GM23338 (cell line): ENCODE measurements at regions not wholly inside any gene's neighbourhood (a gene's known extent, or its start where the extent isn't known, plus 50 kb on each side); places are given as distances from the start of the nearest gene placed in this dataset.

ENCODE experiments used
- ATAC-seq: fragments of 200-7000 bp; cut with Tn5 transposase; 3 replicates; pipeline ENCODE4 v1.9.1; 2020
- DNase-seq: peaks from one replicate; pipeline ENCODE4 v3.0.0-alpha.2; 2015; ENCODE audit warnings: low spot score
- H2AFZ ChIP-seq: fragments of 200-600 bp; sonication (generic); 2 replicates; pipeline ENCODE4 v1.8.0; 2016; ENCODE audit warnings: antibody characterized with exemption, mild to moderate bottlenecking, moderate library complexity
- H3F3A ChIP-seq: fragments of 200-600 bp; sonication (generic); replicated peaks from 2 replicates; pipeline ENCODE4 v1.8.0; 2017; ENCODE audit warnings: antibody characterized with exemption, mixed run types, low read depth
- H3K27ac ChIP-seq: fragments of 200-600 bp; sonication (generic); 2 replicates; pipeline ENCODE4 v1.6.1; 2016; ENCODE audit warnings: low read depth
- H3K27me3 ChIP-seq: fragments of 200-600 bp; sonication (generic); 2 replicates; pipeline ENCODE4 v1.8.0; 2016; ENCODE audit warnings: mild to moderate bottlenecking, mixed run types, moderate library complexity; ENCODE audit not compliant: insufficient read depth
- H3K36me3 ChIP-seq: fragments of 200-600 bp; sonication (generic); 2 replicates; pipeline ENCODE4 v1.8.0; 2016; ENCODE audit warnings: mild to moderate bottlenecking; ENCODE audit not compliant: insufficient read depth
- H3K4me1 ChIP-seq: fragments of 200-600 bp; sonication (generic); 2 replicates; pipeline ENCODE4 v1.8.0; 2016; ENCODE audit warnings: mild to moderate bottlenecking, moderate library complexity; ENCODE audit not compliant: insufficient read depth
- H3K4me2 ChIP-seq: fragments of 200-600 bp; sonication (generic); 2 replicates; pipeline ENCODE4 v1.7.1; 2017; ENCODE audit warnings: mixed run types
- H3K4me3 ChIP-seq: fragments of 200-600 bp; sonication (generic); 2 replicates; pipeline ENCODE4 v1.6.1; 2016; ENCODE audit warnings: mixed run types
- H3K79me2 ChIP-seq: fragments of 200-600 bp; sonication (generic); replicated peaks from 2 replicates; pipeline ENCODE4 v1.8.0; 2017; ENCODE audit warnings: mild to moderate bottlenecking; ENCODE audit not compliant: insufficient read depth
- H3K9me2 ChIP-seq: fragments of 200-600 bp; sonication (generic); 2 replicates; pipeline ENCODE4 v1.8.0; 2017; ENCODE audit not compliant: insufficient read depth
- H4K20me1 ChIP-seq: fragments of 200-600 bp; sonication (generic); replicated peaks from 2 replicates; pipeline ENCODE4 v1.8.0; 2017; ENCODE audit warnings: mild to moderate bottlenecking; ENCODE audit not compliant: insufficient read depth
- H3K27ac Mint-ChIP-seq: 2 replicates; pipeline ENCODE4 v1.8.0; 2020; ENCODE audit warnings: inconsistent platforms, mild to moderate bottlenecking, moderate library complexity, mixed read lengths
- H3K27me3 Mint-ChIP-seq: 3 replicates; pipeline ENCODE4 v1.8.0; 2022; ENCODE audit warnings: low read depth, mild to moderate bottlenecking, moderate library complexity, mixed read lengths, inconsistent platforms; ENCODE audit not compliant: insufficient read depth, poor library complexity
- H3K36me3 Mint-ChIP-seq: 3 replicates; pipeline ENCODE4 v1.8.0; 2021; ENCODE audit warnings: low read depth, mild to moderate bottlenecking, inconsistent platforms, moderate library complexity, mixed read lengths
- H3K4me1 Mint-ChIP-seq: 3 replicates; pipeline ENCODE4 v1.8.0; 2020; ENCODE audit warnings: mild to moderate bottlenecking, inconsistent platforms, mixed read lengths
- H3K4me3 Mint-ChIP-seq: 3 replicates; pipeline ENCODE4 v1.8.0; 2021; ENCODE audit warnings: moderate library complexity, mild to moderate bottlenecking, inconsistent platforms, mixed read lengths
- H3K9me3 Mint-ChIP-seq: 3 replicates; pipeline ENCODE4 v1.8.0; 2020; ENCODE audit warnings: moderate library complexity, mild to moderate bottlenecking, inconsistent platforms, mixed read lengths
- JUNB ChIP-seq: IDR thresholded peaks from one replicate; pipeline ENCODE4 v1.6.1; 2016; ENCODE audit warnings: antibody characterized with exemption; ENCODE audit not compliant: unreplicated experiment
- POLR2AphosphoS5 ChIP-seq: IDR thresholded peaks from 2 replicates; pipeline ENCODE4 v1.6.1; 2016; ENCODE audit warnings: antibody characterized with exemption, low read depth
- STAT1 ChIP-seq: IDR thresholded peaks from one replicate; pipeline ENCODE4 v1.6.1; 2016; ENCODE audit warnings: antibody characterized with exemption; ENCODE audit not compliant: unreplicated experiment
- TF ChIP-seq, protein P1 (sequence below): fragments of 250-450 bp; sonication (Bioruptor Pico); IDR thresholded peaks from 2 replicates; pipeline ENCODE4 v1.5.0; 2020; ENCODE audit warnings: mild to moderate bottlenecking, moderate library complexity
- TF ChIP-seq, protein P2 (sequence below), 2 experiments: fragments of 200-600 bp in 1 of 2; sonication (generic) in 1 of 2; conservative IDR thresholded peaks; 2 replicates each; pipeline versions ENCODE4 v1.5.1 to v1.6.1; 2016 to 2017; ENCODE audit warnings: antibody characterized with exemption in 2 of 2, low read depth in 2 of 2, mild to moderate bottlenecking in 2 of 2, moderate library complexity in 1 of 2
- TF ChIP-seq, protein P3 (sequence below): IDR thresholded peaks from one replicate; pipeline ENCODE4 v1.6.1; 2018; ENCODE audit warnings: antibody characterized with exemption; ENCODE audit not compliant: unreplicated experiment

DNA sequence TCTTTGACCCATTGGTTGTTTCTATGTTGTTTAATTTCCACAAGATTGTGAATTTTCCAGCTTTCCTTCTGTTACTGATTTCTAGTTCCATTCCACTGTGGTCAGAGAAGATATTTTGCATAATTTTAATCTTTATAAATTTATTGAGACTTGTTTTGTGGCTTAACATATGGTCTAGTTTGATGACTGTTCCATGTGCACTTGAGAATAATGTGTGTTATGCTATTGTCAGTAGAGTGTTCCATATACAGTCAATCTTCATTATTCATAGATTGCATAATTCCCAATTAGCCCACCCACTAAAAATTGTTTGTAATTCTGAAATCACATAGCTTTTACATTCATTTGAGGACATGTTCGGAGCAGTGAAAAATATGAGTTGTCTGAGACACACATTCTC lies 346.1 kb upstream of the DDI1 start:
- Histone ChIP-seq H3K4me1 (no peaks in the 10 kb centered on the region), H3F3A (no peaks in the 10 kb centered on the region), H4K20me1 (no peaks in the 10 kb centered on the region), H3K4me2 (no peak overlapping the region), H3K27me3 (no peaks in the 10 kb centered on the region), H3K36me3 (no peaks in the 10 kb centered on the region), H3K9me2 (no peaks in the 10 kb centered on the region), H3K4me3 (no peak overlapping the region), H2AFZ (no peak overlapping the region), H3K79me2 (no peaks in the 10 kb centered on the region), H3K27ac (no peak overlapping the region)
- no peaks in the 10 kb centered on the region for H3K27me3 Mint-ChIP-seq
- H3K9me3 Mint-ChIP-seq: no peaks in the 10 kb centered on the region
- H3K4me1 Mint-ChIP-seq: no peaks in the 10 kb centered on the region
- TF ChIP-seq, protein P1, sequence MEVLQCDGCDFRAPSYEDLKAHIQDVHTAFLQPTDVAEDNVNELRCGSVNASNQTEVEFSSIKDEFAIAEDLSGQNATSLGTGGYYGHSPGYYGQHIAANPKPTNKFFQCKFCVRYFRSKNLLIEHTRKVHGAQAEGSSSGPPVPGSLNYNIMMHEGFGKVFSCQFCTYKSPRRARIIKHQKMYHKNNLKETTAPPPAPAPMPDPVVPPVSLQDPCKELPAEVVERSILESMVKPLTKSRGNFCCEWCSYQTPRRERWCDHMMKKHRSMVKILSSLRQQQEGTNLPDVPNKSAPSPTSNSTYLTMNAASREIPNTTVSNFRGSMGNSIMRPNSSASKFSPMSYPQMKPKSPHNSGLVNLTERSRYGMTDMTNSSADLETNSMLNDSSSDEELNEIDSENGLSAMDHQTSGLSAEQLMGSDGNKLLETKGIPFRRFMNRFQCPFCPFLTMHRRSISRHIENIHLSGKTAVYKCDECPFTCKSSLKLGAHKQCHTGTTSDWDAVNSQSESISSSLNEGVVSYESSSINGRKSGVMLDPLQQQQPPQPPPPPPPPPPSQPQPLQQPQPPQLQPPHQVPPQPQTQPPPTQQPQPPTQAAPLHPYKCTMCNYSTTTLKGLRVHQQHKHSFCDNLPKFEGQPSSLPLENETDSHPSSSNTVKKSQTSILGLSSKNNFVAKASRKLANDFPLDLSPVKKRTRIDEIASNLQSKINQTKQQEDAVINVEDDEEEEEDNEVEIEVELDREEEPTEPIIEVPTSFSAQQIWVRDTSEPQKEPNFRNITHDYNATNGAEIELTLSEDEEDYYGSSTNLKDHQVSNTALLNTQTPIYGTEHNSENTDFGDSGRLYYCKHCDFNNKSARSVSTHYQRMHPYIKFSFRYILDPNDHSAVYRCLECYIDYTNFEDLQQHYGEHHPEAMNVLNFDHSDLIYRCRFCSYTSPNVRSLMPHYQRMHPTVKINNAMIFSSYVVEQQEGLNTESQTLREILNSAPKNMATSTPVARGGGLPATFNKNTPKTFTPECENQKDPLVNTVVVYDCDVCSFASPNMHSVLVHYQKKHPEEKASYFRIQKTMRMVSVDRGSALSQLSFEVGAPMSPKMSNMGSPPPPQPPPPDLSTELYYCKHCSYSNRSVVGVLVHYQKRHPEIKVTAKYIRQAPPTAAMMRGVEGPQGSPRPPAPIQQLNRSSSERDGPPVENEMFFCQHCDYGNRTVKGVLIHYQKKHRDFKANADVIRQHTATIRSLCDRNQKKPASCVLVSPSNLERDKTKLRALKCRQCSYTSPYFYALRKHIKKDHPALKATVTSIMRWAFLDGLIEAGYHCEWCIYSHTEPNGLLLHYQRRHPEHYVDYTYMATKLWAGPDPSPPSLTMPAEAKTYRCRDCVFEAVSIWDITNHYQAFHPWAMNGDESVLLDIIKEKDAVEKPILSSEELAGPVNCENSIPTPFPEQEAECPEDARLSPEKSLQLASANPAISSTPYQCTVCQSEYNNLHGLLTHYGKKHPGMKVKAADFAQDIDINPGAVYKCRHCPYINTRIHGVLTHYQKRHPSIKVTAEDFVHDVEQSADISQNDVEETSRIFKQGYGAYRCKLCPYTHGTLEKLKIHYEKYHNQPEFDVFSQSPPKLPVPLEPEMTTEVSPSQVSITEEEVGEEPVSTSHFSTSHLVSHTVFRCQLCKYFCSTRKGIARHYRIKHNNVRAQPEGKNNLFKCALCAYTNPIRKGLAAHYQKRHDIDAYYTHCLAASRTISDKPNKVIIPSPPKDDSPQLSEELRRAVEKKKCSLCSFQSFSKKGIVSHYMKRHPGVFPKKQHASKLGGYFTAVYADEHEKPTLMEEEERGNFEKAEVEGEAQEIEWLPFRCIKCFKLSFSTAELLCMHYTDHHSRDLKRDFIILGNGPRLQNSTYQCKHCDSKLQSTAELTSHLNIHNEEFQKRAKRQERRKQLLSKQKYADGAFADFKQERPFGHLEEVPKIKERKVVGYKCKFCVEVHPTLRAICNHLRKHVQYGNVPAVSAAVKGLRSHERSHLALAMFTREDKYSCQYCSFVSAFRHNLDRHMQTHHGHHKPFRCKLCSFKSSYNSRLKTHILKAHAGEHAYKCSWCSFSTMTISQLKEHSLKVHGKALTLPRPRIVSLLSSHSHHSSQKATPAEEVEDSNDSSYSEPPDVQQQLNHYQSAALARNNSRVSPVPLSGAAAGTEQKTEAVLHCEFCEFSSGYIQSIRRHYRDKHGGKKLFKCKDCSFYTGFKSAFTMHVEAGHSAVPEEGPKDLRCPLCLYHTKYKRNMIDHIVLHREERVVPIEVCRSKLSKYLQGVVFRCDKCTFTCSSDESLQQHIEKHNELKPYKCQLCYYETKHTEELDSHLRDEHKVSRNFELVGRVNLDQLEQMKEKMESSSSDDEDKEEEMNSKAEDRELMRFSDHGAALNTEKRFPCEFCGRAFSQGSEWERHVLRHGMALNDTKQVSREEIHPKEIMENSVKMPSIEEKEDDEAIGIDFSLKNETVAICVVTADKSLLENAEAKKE (CRISPR knock-in tag): no peak
- TF ChIP-seq POLR2AphosphoS5 (no peak), STAT1 (no peak)
- TF ChIP-seq, protein P2, sequence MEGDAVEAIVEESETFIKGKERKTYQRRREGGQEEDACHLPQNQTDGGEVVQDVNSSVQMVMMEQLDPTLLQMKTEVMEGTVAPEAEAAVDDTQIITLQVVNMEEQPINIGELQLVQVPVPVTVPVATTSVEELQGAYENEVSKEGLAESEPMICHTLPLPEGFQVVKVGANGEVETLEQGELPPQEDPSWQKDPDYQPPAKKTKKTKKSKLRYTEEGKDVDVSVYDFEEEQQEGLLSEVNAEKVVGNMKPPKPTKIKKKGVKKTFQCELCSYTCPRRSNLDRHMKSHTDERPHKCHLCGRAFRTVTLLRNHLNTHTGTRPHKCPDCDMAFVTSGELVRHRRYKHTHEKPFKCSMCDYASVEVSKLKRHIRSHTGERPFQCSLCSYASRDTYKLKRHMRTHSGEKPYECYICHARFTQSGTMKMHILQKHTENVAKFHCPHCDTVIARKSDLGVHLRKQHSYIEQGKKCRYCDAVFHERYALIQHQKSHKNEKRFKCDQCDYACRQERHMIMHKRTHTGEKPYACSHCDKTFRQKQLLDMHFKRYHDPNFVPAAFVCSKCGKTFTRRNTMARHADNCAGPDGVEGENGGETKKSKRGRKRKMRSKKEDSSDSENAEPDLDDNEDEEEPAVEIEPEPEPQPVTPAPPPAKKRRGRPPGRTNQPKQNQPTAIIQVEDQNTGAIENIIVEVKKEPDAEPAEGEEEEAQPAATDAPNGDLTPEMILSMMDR (conservative IDR thresholded peaks at IDR 0.05; ENCODE audit: low read depth in 2 of 2): no peak
- H3K27ac Mint-ChIP-seq: no peak overlapping the region
- no peak overlapping the region for H3K4me3 Mint-ChIP-seq
- ATAC-seq: no peak
- H3K36me3 Mint-ChIP-seq: no peaks in the 10 kb centered on the region
- DNase-seq: no peak

DNA sequence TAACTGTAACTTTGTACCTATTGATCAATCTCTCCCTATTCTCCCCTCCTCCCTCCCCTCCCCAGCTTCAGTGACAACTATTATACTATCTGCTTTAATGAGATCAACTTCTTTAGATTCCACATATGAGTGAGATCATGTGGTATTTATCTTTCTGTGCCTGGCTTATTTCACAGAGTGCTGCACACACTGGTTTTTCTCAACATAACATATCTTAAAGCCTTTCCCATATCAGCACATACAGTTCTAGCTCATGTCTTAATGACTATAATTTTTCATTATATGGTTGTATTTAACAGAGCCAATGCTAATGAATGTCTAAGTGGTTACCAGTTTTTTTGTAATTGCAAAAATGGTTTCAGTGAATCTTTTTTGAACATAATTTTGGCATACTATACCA lies 340.3 kb upstream of the DDI1 start:
- Histone ChIP-seq H2AFZ (no peak overlapping the region), H3K4me2 (no peak overlapping the region), H3K79me2 (no peaks in the 10 kb centered on the region), H3F3A (no peaks in the 10 kb centered on the region), H3K36me3 (no peaks in the 10 kb centered on the region), H3K27me3 (no peaks in the 10 kb centered on the region), H3K9me2 (no peaks in the 10 kb centered on the region), H3K4me1 (0 out of 2 replicates have a peak, but pooled peaks cover 4% of the 10 kb centered on the region), H4K20me1 (no peaks in the 10 kb centered on the region), H3K27ac (no peak overlapping the region), H3K4me3 (no peak overlapping the region)
- no peaks in the 10 kb centered on the region; the same call in 1 of the 3 replicates for H3K4me1 Mint-ChIP-seq
- H3K36me3 Mint-ChIP-seq: no peaks in the 10 kb centered on the region
- H3K4me3 Mint-ChIP-seq: no peak overlapping the region
- H3K27ac Mint-ChIP-seq: no peak overlapping the region
- DNase-seq (no peak), ATAC-seq (no peak)
- 0 out of 3 replicates have a peak, but pooled peaks cover 5% of the 10 kb centered on the region for H3K9me3 Mint-ChIP-seq
- H3K27me3 Mint-ChIP-seq: no peaks in the 10 kb centered on the region
- TF ChIP-seq JUNB: no peak
- TF ChIP-seq, protein P3, sequence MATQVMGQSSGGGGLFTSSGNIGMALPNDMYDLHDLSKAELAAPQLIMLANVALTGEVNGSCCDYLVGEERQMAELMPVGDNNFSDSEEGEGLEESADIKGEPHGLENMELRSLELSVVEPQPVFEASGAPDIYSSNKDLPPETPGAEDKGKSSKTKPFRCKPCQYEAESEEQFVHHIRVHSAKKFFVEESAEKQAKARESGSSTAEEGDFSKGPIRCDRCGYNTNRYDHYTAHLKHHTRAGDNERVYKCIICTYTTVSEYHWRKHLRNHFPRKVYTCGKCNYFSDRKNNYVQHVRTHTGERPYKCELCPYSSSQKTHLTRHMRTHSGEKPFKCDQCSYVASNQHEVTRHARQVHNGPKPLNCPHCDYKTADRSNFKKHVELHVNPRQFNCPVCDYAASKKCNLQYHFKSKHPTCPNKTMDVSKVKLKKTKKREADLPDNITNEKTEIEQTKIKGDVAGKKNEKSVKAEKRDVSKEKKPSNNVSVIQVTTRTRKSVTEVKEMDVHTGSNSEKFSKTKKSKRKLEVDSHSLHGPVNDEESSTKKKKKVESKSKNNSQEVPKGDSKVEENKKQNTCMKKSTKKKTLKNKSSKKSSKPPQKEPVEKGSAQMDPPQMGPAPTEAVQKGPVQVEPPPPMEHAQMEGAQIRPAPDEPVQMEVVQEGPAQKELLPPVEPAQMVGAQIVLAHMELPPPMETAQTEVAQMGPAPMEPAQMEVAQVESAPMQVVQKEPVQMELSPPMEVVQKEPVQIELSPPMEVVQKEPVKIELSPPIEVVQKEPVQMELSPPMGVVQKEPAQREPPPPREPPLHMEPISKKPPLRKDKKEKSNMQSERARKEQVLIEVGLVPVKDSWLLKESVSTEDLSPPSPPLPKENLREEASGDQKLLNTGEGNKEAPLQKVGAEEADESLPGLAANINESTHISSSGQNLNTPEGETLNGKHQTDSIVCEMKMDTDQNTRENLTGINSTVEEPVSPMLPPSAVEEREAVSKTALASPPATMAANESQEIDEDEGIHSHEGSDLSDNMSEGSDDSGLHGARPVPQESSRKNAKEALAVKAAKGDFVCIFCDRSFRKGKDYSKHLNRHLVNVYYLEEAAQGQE: no peak
